Neural cell (in vitro differentiated cells): ENCODE measurements at regions not wholly inside any gene's neighbourhood (a gene's known extent, or its start where the extent isn't known, plus 50 kb on each side); places are given as distances from the start of the nearest gene placed in this dataset.

Source experiments
- H2AFZ ChIP-seq: fragments of 200-600, 300-800 bp; sonication (generic), shearing (Covaris generic); 2 replicates; pipeline ENCODE4 v1.6.0; 2014; ENCODE audit warnings: low read depth, mild to moderate bottlenecking, antibody characterized with exemption, low read length, moderate library complexity
- H3F3A ChIP-seq: fragments of 200-600 bp; shearing (Covaris generic); 2 replicates; pipeline ENCODE4 v1.6.1; 2016; ENCODE audit warnings: mild to moderate bottlenecking, moderate library complexity, mixed read lengths, antibody characterized with exemption, low read length; ENCODE audit not compliant: insufficient read depth, poor library complexity, severe bottlenecking
- H3K27ac ChIP-seq: fragments of 200-600, 300-800 bp; sonication (generic), shearing (Covaris generic); 2 replicates; pipeline ENCODE4 v1.5.1; 2014; ENCODE audit warnings: mild to moderate bottlenecking, low read length, moderate library complexity
- H3K27me3 ChIP-seq: fragments of 300-800, 200-600 bp; sonication (generic), shearing (Covaris generic); 2 replicates; pipeline ENCODE4 v1.6.0; 2014; ENCODE audit warnings: mild to moderate bottlenecking, low read depth, low read length, moderate library complexity; ENCODE audit not compliant: insufficient read depth
- H3K36me3 ChIP-seq: fragments of 300-800, 200-600 bp; sonication (generic), shearing (Covaris generic); 2 replicates; pipeline ENCODE4 v1.5.1; 2014; ENCODE audit warnings: mild to moderate bottlenecking, antibody characterized with exemption, low read length, moderate library complexity; ENCODE audit not compliant: insufficient read depth
- H3K4me2 ChIP-seq: fragments of 300-800, 200-600 bp; sonication (generic), shearing (Covaris generic); 2 replicates; pipeline ENCODE4 v1.6.0; 2014; ENCODE audit warnings: mild to moderate bottlenecking, low read length
- H3K4me3 ChIP-seq: fragments of 300-800, 200-600 bp; sonication (generic), shearing (Covaris generic); 2 replicates; pipeline ENCODE4 v1.5.1; 2014; ENCODE audit warnings: mild to moderate bottlenecking, low read length, moderate library complexity
- H3K79me2 ChIP-seq: fragments of 200-600 bp; shearing (Covaris generic); replicated peaks from 2 replicates; pipeline ENCODE4 v1.6.0; 2014; ENCODE audit warnings: mild to moderate bottlenecking, low read length, moderate library complexity; ENCODE audit not compliant: insufficient read depth
- H3K9ac ChIP-seq: fragments of 300-800, 200-600 bp; sonication (generic), shearing (Covaris generic); 2 replicates; pipeline ENCODE4 v1.6.1; 2016; ENCODE audit warnings: mild to moderate bottlenecking, low read length, mixed read lengths
- H3K9me2 ChIP-seq: fragments of 200-600 bp; shearing (Covaris generic); 2 replicates; pipeline ENCODE4 v1.6.1; 2016; ENCODE audit warnings: mild to moderate bottlenecking, low read length, mixed read lengths; ENCODE audit not compliant: insufficient read depth
- H3K9me3 ChIP-seq: fragments of 200-600, 300-800 bp; sonication (generic), shearing (Covaris generic); 2 replicates; pipeline ENCODE4 v1.6.1; 2016; ENCODE audit warnings: mild to moderate bottlenecking, mixed run types, low read length, moderate library complexity, mixed read lengths
- H4K20me1 ChIP-seq: fragments of 200-600 bp; shearing (Covaris generic); 2 replicates; pipeline ENCODE4 v1.6.1; 2016; ENCODE audit warnings: mild to moderate bottlenecking, mixed run types; ENCODE audit not compliant: insufficient read depth
- CTCF ChIP-seq: fragments of 450-650 bp; IDR thresholded peaks from 2 replicates; pipeline ENCODE4 v1.5.1; 2014; ENCODE audit warnings: antibody characterized with exemption, mild to moderate bottlenecking, moderate library complexity; ENCODE audit not compliant: poor library complexity, severe bottlenecking
- EP300 ChIP-seq: fragments of 450-650 bp; conservative IDR thresholded peaks from 2 replicates; pipeline ENCODE4 v1.6.1; 2014; ENCODE audit warnings: antibody characterized with exemption, mild to moderate bottlenecking, moderate library complexity; ENCODE audit not compliant: poor library complexity, severe bottlenecking
- EZH2 ChIP-seq: fragments of 200-600, 300-800 bp; shearing (Covaris generic), sonication (generic); IDR thresholded peaks from 2 replicates; pipeline ENCODE4 v1.6.1; 2014; ENCODE audit warnings: antibody characterized with exemption, low read length, borderline replicate concordance, mild to moderate bottlenecking; ENCODE audit not compliant: insufficient read depth, poor library complexity, severe bottlenecking
- MXI1 ChIP-seq: fragments of 450-650 bp; conservative IDR thresholded peaks from 2 replicates; pipeline ENCODE4 v1.6.1; 2014; ENCODE audit warnings: antibody characterized with exemption, mild to moderate bottlenecking; ENCODE audit not compliant: poor library complexity, severe bottlenecking
- POLR2AphosphoS5 ChIP-seq: IDR thresholded peaks from 2 replicates; pipeline ENCODE4 v1.6.1; 2012
- RAD21 ChIP-seq: fragments of 450-650 bp; conservative IDR thresholded peaks from 2 replicates; pipeline ENCODE4 v1.6.1; 2014; ENCODE audit warnings: antibody characterized with exemption, mild to moderate bottlenecking, moderate library complexity
- REST ChIP-seq: IDR thresholded peaks from 2 replicates; pipeline ENCODE4 v1.6.1; 2012; ENCODE audit warnings: borderline replicate concordance
- SMC3 ChIP-seq: fragments of 450-650 bp; conservative IDR thresholded peaks from 2 replicates; pipeline ENCODE4 v1.6.1; 2014; ENCODE audit warnings: antibody characterized with exemption, mild to moderate bottlenecking, moderate library complexity; ENCODE audit not compliant: poor library complexity
- TAF1 ChIP-seq: IDR thresholded peaks from 2 replicates; pipeline ENCODE4 v1.6.1; 2012; ENCODE audit warnings: low read depth

GRCh38 chr6:132213191-132213590 lies 188.1 kb downstream of the MOXD1 start:
- Histone ChIP-seq H2AFZ (no peak overlapping the region), H3K36me3 (no peaks in the 10 kb centered on the region), H3K9ac (no peak overlapping the region), H3K27ac (no peak overlapping the region), H3K4me3 (no peak overlapping the region), H3K27me3 (no peaks in the 10 kb centered on the region), H3F3A (no peaks in the 10 kb centered on the region), H3K4me2 (no peak overlapping the region), H3K9me2 (no peaks in the 10 kb centered on the region), H3K79me2 (no peaks in the 10 kb centered on the region), H4K20me1 (no peaks in the 10 kb centered on the region), H3K9me3 (no peaks in the 10 kb centered on the region)
- no peak for TF ChIP-seq EZH2
- TF ChIP-seq POLR2AphosphoS5 = no peak
- no peak for TF ChIP-seq CTCF
- no peak for TF ChIP-seq TAF1
- TF ChIP-seq REST = no peak
- no peak for TF ChIP-seq EP300
- no peak for TF ChIP-seq MXI1
- no peak for TF ChIP-seq SMC3
- TF ChIP-seq RAD21 = no peak

- no peaks in the 10 kb centered on the region for H3K9me2 ChIP-seq
- H3K27me3 ChIP-seq = no peaks in the 10 kb centered on the region
- no peak overlapping the region for H2AFZ ChIP-seq
- no peaks in the 10 kb centered on the region for H3K36me3 ChIP-seq
- TF ChIP-seq CTCF = no peak
- no peak for TF ChIP-seq SMC3
- TF ChIP-seq REST = no peak
- TF ChIP-seq RAD21 = no peak
- no peak for TF ChIP-seq EZH2
- no peak for TF ChIP-seq EP300
- TF ChIP-seq POLR2AphosphoS5 = no peak
- TF ChIP-seq MXI1 = no peak
- TF ChIP-seq TAF1 = no peak
- H3K79me2 ChIP-seq = no peaks in the 10 kb centered on the region
- no peak overlapping the region for H3K4me2 ChIP-seq
- H3K9me3 ChIP-seq = no peaks in the 10 kb centered on the region
- H3K27ac ChIP-seq = no peak overlapping the region
- H3K4me3 ChIP-seq = no peak overlapping the region
- H3K9ac ChIP-seq = no peak overlapping the region
- no peaks in the 10 kb centered on the region for H3F3A ChIP-seq
- no peaks in the 10 kb centered on the region for H4K20me1 ChIP-seq
Measured at GRCh38 chr6:132210886-132211563, 190.2 kb downstream of the MOXD1 start.
